ENCODE measurements at regions not wholly inside any gene's neighbourhood (a gene's known extent, or its start where the extent isn't known, plus 50 kb on each side); places are given as distances from the start of the nearest gene placed in this dataset.
"Not testable (repeated sequence)": the region's sequence is repeated elsewhere in the genome, so short reads cannot be mapped to it uniquely, and the experiment has no call there.

DNA sequence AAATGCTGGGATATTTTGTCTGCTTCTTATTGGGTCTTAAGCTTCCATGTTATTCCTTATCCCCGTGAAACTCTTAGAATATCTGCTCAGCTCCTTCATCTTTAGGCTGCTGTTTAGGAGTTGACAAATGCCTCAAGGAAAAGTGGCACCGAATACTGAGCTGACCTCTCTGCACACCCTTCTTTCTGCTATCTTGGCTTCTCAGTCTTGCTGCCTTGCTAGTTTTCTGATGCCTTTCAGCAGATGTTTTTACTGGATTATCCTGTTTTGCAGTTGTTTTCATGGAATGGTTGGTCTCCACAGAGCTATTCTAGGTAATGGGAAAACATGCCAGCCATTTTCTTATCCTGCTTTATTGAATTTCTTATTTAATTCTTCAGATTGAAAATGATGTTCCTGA, 86.3 kb downstream of the GYPE start:
- DNase-seq, result no peak

- DNase-seq, result not testable (repeated sequence)
Observed at GRCh38 chr4:143817866-143818265, 87.5 kb downstream of the GYPE start.

GRCh38 chr4:143815375-143815774, 90.0 kb downstream of the GYPE start:
- not testable (repeated sequence) for DNase-seq

DNA sequence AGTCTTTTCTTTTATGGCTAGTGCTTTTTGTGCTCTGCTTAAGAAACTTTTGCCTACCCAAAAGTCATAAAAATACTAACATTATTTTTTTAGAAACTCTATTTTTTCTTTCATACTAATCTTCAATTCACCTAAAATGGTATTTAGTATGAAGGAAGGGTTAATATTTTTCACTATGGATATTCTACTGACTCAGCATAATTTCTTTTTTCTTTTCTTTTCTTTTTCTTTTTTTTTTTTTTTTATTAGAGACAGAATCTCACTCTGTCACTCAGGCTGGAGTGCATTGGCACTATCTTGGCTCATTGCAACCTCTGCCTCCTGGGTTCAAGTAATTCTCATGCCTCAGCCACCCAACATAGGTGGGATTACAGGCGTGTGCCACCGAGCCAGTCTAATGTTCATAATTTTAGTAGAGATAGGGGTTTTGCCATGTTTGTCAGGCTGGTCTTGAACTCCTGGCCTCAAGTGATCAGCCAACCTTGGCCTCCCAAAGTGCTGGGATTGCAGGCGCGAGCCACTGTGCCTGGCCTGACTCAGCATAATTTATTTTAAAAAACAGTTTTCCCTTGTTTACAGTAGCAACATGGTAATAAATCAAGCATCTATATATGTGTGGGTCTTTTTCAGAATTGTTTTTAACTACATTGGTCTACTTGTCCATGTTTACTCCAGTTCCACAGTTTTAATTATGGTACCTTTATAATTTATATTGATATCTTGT, 91.8 kb downstream of the GYPE start:
- not testable (repeated sequence) for DNase-seq

- DNase-seq, result not testable (repeated sequence)
Observed at GRCh38 chr4:143791693-143792092, 91.2 kb upstream of the FREM3 start.

DNA sequence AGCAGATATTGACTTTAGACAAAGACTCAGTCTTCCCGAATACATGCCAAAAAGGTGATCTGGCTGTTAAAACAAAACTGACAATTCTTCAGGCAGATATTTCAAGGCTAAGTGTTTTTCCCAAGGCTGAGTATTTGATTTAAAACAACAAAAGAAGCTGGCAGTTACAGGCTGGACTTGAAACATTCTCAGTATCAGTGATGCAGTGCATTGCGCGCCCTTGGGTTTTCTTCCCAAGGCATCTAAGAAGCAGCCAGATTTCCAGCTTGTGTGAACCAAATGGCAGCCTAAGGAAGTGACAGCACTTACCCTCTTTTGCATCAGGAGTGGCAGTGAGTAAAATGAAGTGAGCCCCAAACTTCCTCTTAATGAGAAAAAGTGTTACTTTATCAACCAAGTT, 90.0 kb upstream of the FREM3 start:
- DNase-seq, result not testable (repeated sequence)

GRCh38 chr4:143789618-143790017, 89.1 kb upstream of the FREM3 start:
- not testable (repeated sequence) for DNase-seq

DNA sequence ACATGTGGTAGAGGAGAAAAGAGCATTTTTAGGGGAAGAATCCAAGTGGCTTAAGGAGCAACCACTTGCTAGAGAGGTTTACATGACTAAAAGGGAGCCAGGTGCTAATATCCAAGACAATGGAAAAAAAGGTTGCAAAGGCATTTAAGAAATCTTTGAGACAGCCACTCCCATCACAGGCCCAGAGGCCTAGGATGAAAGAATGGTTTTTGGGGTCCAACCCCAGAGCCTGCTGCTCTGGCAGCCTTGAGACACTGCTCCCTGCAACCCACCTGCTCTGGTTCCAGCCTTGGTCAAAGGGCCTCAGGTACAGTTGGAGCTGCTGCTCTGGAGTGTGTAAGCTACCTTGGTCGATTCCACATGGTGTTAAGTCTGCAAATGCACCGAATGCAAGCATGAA, 84.1 kb upstream of the FREM3 start:
- DNase-seq, result no peak

DNA sequence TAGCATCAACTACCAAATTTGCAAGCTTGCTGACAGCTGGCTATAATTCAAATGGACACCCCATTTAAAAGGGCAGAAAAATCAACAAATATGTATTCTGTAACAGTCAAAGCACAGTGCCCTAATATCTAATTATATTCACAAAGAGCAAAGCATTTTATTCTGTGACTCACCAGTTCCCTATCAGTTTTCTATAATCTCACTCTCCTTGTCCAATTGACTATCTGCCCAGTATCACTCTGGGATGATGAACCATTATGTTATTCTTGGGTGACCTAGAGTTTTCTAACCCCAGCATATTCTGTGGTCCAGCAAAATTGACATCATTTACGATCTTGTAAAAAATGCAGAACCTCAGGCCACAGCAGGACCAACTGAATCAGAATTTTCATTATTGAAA, 82.0 kb upstream of the FREM3 start:
- DNase-seq, result no peak

- DNase-seq, result peak; percentile 5
Observed at GRCh38 chr4:143773998-143774895, 73.8 kb upstream of the FREM3 start.

- no peak for DNase-seq
Observed at GRCh38 chr4:143771269-143771668, 70.8 kb upstream of the FREM3 start.

- no peak for DNase-seq
Observed at GRCh38 chr4:143768007-143768591, 67.6 kb upstream of the FREM3 start.

GRCh38 chr4:143763587-143763986, 63.1 kb upstream of the FREM3 start:
- no peak for DNase-seq

DNA sequence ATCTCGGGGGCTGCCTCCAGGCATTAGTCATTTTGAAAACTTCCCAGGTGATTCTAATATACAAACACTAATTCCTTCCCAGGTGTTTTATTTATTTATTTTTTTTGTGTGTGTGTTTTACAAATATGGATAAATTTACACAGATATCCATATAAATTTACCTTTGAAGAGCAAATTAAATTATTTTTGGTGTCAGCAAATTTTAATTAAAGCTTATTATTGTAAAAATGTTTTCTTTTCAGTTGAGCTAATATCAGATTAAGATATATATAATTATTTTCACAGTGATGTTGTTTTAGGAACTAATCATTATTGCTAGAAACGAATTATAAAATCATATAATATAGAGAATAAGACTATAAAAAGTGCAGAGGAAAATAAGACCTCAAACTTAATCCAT, 62.0 kb upstream of the FREM3 start:
- DNase-seq, result no peak
